ENCODE measurements at regions not wholly inside any gene's neighbourhood (a gene's known extent, or its start where the extent isn't known, plus 50 kb on each side); places are given as distances from the start of the nearest gene placed in this dataset.

DNA sequence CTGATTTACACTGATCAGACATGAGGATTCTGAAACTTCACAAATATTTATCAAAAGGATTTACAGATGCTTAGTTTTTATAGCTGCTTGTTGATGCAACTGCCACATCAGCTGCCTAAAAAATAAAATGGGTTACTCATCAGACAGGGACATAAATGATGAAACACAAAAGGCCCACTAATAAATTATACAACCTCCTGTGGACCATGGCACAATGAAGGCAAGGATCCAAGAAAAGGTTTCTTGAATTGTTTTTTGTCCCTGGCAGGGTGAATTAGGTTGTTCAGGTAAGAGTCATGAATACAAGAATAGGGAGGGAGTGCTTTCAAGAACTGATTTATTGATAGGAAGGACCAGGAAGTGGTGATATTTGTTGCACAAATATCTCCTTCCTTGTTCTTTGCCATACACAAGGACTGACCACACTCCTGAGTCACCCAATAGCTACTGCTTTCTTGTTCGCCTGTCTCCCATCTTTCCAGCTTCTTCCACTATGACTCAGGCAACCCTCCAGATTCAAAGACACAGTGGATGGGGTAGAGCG is 234.5 kb downstream of the AHR start:
- TF ChIP-seq CTCF (IDR thresholded peaks at IDR 0.05; ENCODE audit: poor library complexity, severe bottlenecking) (no peak), POLR2AphosphoS5 (IDR thresholded peaks at IDR 0.05) (no peak), EP300 (conservative IDR thresholded peaks at IDR 0.05; ENCODE audit: poor library complexity, severe bottlenecking) (no peak), EZH2 (IDR thresholded peaks at IDR 0.05; ENCODE audit: borderline replicate concordance, insufficient read depth, low read length, poor library complexity, severe bottlenecking) (no peak), REST (IDR thresholded peaks at IDR 0.05; ENCODE audit: borderline replicate concordance) (no peak), MXI1 (conservative IDR thresholded peaks at IDR 0.05; ENCODE audit: poor library complexity, severe bottlenecking) (no peak), TAF1 (IDR thresholded peaks at IDR 0.05; ENCODE audit: low read depth) (no peak), SMC3 (conservative IDR thresholded peaks at IDR 0.05; ENCODE audit: poor library complexity) (no peak), RAD21 (conservative IDR thresholded peaks at IDR 0.05) (no peak)
